HEK293 (cell line): ENCODE measurements at regions not wholly inside any gene's neighbourhood (a gene's known extent, or its start where the extent isn't known, plus 50 kb on each side); places are given as distances from the start of the nearest gene placed in this dataset.

Source experiments
- CTCF ChIA-PET: fragments of 350-600 bp; formaldehyde crosslinking; extraction: SDS; loops from one replicate; lab custom pipeline; 2021; ENCODE audit warnings: antibody characterized with exemption; lab: Yijun Ruan, JAX
- POLR2A ChIA-PET: fragments of 300-600 bp; formaldehyde crosslinking; extraction: SDS; loops from one replicate; lab custom pipeline; 2020; ENCODE audit warnings: antibody characterized with exemption, inconsistent platforms; lab: Yijun Ruan, JAX
- H3K27ac ChIP-seq: fragments of 200-500 bp; sonication (Bioruptor generic); 2 replicates; pipeline ENCODE4 v1.5.1; 2014; ENCODE audit warnings: low read depth, low read length, control low read depth, inconsistent platforms; ENCODE audit errors: extremely low read depth
- H3K36me3 ChIP-seq, 2 experiments: fragments of 200-500 bp in 1 of 2; sonication (Bioruptor generic) in 1 of 2; 1 replicate in 1 of 2; 2 replicates in 1 of 2; pipeline ENCODE4 v1.5.1; 2014 to 2017; ENCODE audit warnings: inconsistent platforms in 2 of 2, low read length in 2 of 2; ENCODE audit not compliant: control insufficient read depth in 2 of 2, insufficient read depth in 1 of 2
- H3K4me1 ChIP-seq: fragments of 200-500 bp; sonication (Bioruptor generic); 2 replicates; pipeline ENCODE4 v1.5.1; 2014; ENCODE audit warnings: mild to moderate bottlenecking, low read length, inconsistent platforms; ENCODE audit not compliant: control insufficient read depth, insufficient read depth
- H3K4me3 ChIP-seq: 2 replicates; pipeline ENCODE4 v1.5.1; 2011; ENCODE audit warnings: low read depth, mild to moderate bottlenecking, control low read depth, low read length, moderate library complexity
- H3K9me3 ChIP-seq: fragments of 200-500 bp; sonication (Bioruptor generic); 2 replicates; pipeline ENCODE4 v1.5.1; 2014; ENCODE audit warnings: low read depth, low read length, inconsistent platforms; ENCODE audit not compliant: control insufficient read depth, insufficient read depth
- OVOL3 ChIP-seq: fragments of 450-650 bp; formaldehyde crosslinking; IDR thresholded peaks from 2 replicates; pipeline ENCODE4 v1.5.1; 2016; ENCODE audit warnings: missing biosample characterization, missing genetic modification characterization
- PRDM1 ChIP-seq: fragments of 450-650 bp; formaldehyde crosslinking; IDR thresholded peaks from 2 replicates; pipeline ENCODE4; 2016; ENCODE audit warnings: missing biosample characterization, missing genetic modification characterization
- SCRT1 ChIP-seq: fragments of 450-650 bp; formaldehyde crosslinking; IDR thresholded peaks from 2 replicates; pipeline ENCODE4 v1.5.1; 2016; ENCODE audit warnings: missing biosample characterization, missing genetic modification characterization, borderline replicate concordance
- SCRT2 ChIP-seq: fragments of 450-650 bp; formaldehyde crosslinking; IDR thresholded peaks from 2 replicates; pipeline ENCODE4 v1.5.1; 2016; ENCODE audit warnings: missing biosample characterization, missing genetic modification characterization
- TRIM28 ChIP-seq: IDR thresholded peaks from 2 replicates; pipeline ENCODE4 v1.6.1; 2011; ENCODE audit warnings: low read length, control low read depth, borderline replicate concordance
- YY2 ChIP-seq: fragments of 450-650 bp; formaldehyde crosslinking; IDR thresholded peaks from 2 replicates; pipeline ENCODE4 v1.5.1; 2016; ENCODE audit warnings: missing biosample characterization, missing genetic modification characterization
- ZNF10 ChIP-seq: fragments of 450-650 bp; formaldehyde crosslinking; IDR thresholded peaks from 2 replicates; pipeline ENCODE4 v1.5.1; 2017; ENCODE audit warnings: missing biosample characterization, missing genetic modification characterization
- ZNF248 ChIP-seq: fragments of 450-650 bp; formaldehyde crosslinking; IDR thresholded peaks from 2 replicates; pipeline ENCODE4 v1.5.1; 2017; ENCODE audit warnings: missing biosample characterization, missing genetic modification characterization
- ZNF335 ChIP-seq: fragments of 450-650 bp; formaldehyde crosslinking; conservative IDR thresholded peaks from 2 replicates; pipeline ENCODE4 v1.5.1; 2016; ENCODE audit warnings: missing biosample characterization, missing genetic modification characterization
- ZNF341 ChIP-seq: fragments of 450-650 bp; formaldehyde crosslinking; IDR thresholded peaks from 2 replicates; pipeline ENCODE4; 2016; ENCODE audit warnings: low read depth, missing biosample characterization, missing genetic modification characterization
- ZNF354C ChIP-seq: fragments of 450-650 bp; formaldehyde crosslinking; IDR thresholded peaks from 2 replicates; pipeline ENCODE4 v1.5.1; 2016; ENCODE audit warnings: missing biosample characterization, missing genetic modification characterization, low read depth, borderline replicate concordance
- ZNF513 ChIP-seq: fragments of 450-650 bp; IDR thresholded peaks from 2 replicates; pipeline ENCODE4 v1.5.1; 2018; ENCODE audit warnings: missing biosample characterization, missing genetic modification characterization
- ZNF530 ChIP-seq: fragments of 450-650 bp; formaldehyde crosslinking; IDR thresholded peaks from 2 replicates; pipeline ENCODE4 v1.5.1; 2016; ENCODE audit warnings: low read depth, missing biosample characterization, missing genetic modification characterization
- ZNF555 ChIP-seq: fragments of 450-650 bp; formaldehyde crosslinking; conservative IDR thresholded peaks from 2 replicates; pipeline ENCODE4 v1.5.1; 2017; ENCODE audit warnings: missing biosample characterization, mild to moderate bottlenecking, missing genetic modification characterization, inconsistent platforms
- ZNF561 ChIP-seq: fragments of 450-650 bp; IDR thresholded peaks from 2 replicates; pipeline ENCODE4 v1.5.1; 2018; ENCODE audit warnings: missing biosample characterization, missing genetic modification characterization, borderline replicate concordance
- ZNF571 ChIP-seq: fragments of 450-650 bp; formaldehyde crosslinking; IDR thresholded peaks from 2 replicates; pipeline ENCODE4 v1.5.0; 2017; ENCODE audit warnings: missing biosample characterization, missing genetic modification characterization
- ZNF623 ChIP-seq: fragments of 450-650 bp; formaldehyde crosslinking; IDR thresholded peaks from 2 replicates; pipeline ENCODE4 v1.5.1; 2016; ENCODE audit warnings: missing biosample characterization, missing genetic modification characterization
- ZNF645 ChIP-seq: fragments of 450-650 bp; formaldehyde crosslinking; IDR thresholded peaks from 2 replicates; pipeline ENCODE4; 2016; ENCODE audit warnings: missing biosample characterization, missing genetic modification characterization
- ZNF658 ChIP-seq: fragments of 450-650 bp; formaldehyde crosslinking; IDR thresholded peaks from 2 replicates; pipeline ENCODE4; 2016; ENCODE audit warnings: missing biosample characterization, missing genetic modification characterization
- ZNF664 ChIP-seq: fragments of 450-650 bp; formaldehyde crosslinking; IDR thresholded peaks from 2 replicates; pipeline ENCODE4 v1.5.1; 2016; ENCODE audit warnings: missing biosample characterization, missing genetic modification characterization
- ZNF701 ChIP-seq: fragments of 450-650 bp; formaldehyde crosslinking; IDR thresholded peaks from 2 replicates; pipeline ENCODE4 v1.5.1; 2016; ENCODE audit warnings: missing biosample characterization, missing genetic modification characterization
- ZNF76 ChIP-seq: fragments of 450-650 bp; formaldehyde crosslinking; IDR thresholded peaks from 2 replicates; pipeline ENCODE4; 2016; ENCODE audit warnings: low read depth, missing biosample characterization, missing genetic modification characterization, borderline replicate concordance
- ZNF776 ChIP-seq: fragments of 450-650 bp; formaldehyde crosslinking; IDR thresholded peaks from 2 replicates; pipeline ENCODE4 v1.5.0; 2017; ENCODE audit warnings: missing biosample characterization, missing genetic modification characterization, borderline replicate concordance
- ZNF785 ChIP-seq: fragments of 450-650 bp; formaldehyde crosslinking; IDR thresholded peaks from 2 replicates; pipeline ENCODE4 v1.5.1; 2016; ENCODE audit warnings: missing biosample characterization, missing genetic modification characterization
- ZSCAN16 ChIP-seq: fragments of 450-650 bp; formaldehyde crosslinking; IDR thresholded peaks from 2 replicates; pipeline ENCODE4 v1.5.1; 2016; ENCODE audit warnings: missing biosample characterization, missing genetic modification characterization
- TF ChIP-seq, protein P1 (sequence below): fragments of 450-650 bp; formaldehyde crosslinking; IDR thresholded peaks from 2 replicates; pipeline ENCODE4 v1.5.1; 2017; ENCODE audit warnings: missing biosample characterization, missing genetic modification characterization
- TF ChIP-seq, protein P2 (sequence below): fragments of 450-650 bp; formaldehyde crosslinking; IDR thresholded peaks from 2 replicates; pipeline ENCODE4 v1.5.1; 2016; ENCODE audit warnings: missing biosample characterization, missing genetic modification characterization

DNA sequence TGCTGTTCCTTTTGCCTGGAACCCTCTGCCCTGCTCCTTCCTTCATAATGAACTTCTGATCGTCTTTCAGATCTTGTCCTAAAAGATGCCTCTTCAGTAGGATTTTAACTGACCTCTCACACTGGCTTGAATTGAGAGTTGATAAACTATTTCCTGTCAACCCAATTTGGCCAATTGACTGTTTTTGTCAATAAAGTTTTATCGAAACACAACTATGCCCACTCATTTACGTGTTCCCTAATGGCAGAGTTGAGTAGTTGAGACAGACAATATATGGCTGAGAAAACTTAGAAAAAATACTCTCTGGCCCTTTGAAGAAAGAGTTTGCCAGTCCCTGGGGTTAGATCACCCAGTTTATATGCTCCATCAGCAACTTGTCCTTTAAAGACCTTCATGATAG, 171.7 kb upstream of the TBX3 start:
- POLR2A ChIA-PET, result no interaction called here
- Histone ChIP-seq H3K4me3 (no peak overlapping the region), H3K9me3 (no peaks in the 10 kb centered on the region)
- no peak for TF ChIP-seq OVOL3 (tag by site-specific recombination)
- TF ChIP-seq ZNF645 (tag by site-specific recombination), result no peak
- TF ChIP-seq YY2 (tag by site-specific recombination), result no peak
- TF ChIP-seq ZNF658 (tag by site-specific recombination), result no peak
- TF ChIP-seq ZNF623 (tag by site-specific recombination), result no peak
- TF ChIP-seq ZNF341, result no peak
- no peak for TF ChIP-seq ZNF701
- no peak for TF ChIP-seq ZNF561 (tag by site-specific recombination)
- TF ChIP-seq SCRT1 (tag by site-specific recombination), result no peak
- no peak for TF ChIP-seq TRIM28
- TF ChIP-seq, all 188 proteins: peak for 0
- Histone ChIP-seq H3K4me1 (no peaks in the 10 kb centered on the region), H3K27ac (no peak overlapping the region), H3K36me3 (no peaks in the 10 kb centered on the region)
- CTCF ChIA-PET, result no interaction called here

GRCh38 chr12:114852976-114853529, 169.1 kb upstream of the TBX3 start:
- Histone ChIP-seq H3K4me3 (no peak overlapping the region), H3K36me3 (no peaks in the 10 kb centered on the region), H3K4me1 (no peaks in the 10 kb centered on the region), H3K9me3 (no peaks in the 10 kb centered on the region), H3K27ac (no peak overlapping the region)
- ChIA-PET CTCF (no interaction called here), POLR2A (no interaction called here)
- TF ChIP-seq ZNF785 (tag by site-specific recombination), result no peak
- TF ChIP-seq, protein P1, sequence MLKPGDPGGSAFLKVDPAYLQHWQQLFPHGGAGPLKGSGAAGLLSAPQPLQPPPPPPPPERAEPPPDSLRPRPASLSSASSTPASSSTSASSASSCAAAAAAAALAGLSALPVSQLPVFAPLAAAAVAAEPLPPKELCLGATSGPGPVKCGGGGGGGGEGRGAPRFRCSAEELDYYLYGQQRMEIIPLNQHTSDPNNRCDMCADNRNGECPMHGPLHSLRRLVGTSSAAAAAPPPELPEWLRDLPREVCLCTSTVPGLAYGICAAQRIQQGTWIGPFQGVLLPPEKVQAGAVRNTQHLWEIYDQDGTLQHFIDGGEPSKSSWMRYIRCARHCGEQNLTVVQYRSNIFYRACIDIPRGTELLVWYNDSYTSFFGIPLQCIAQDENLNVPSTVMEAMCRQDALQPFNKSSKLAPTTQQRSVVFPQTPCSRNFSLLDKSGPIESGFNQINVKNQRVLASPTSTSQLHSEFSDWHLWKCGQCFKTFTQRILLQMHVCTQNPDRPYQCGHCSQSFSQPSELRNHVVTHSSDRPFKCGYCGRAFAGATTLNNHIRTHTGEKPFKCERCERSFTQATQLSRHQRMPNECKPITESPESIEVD (tag by site-specific recombination), result no peak
- TF ChIP-seq ZNF776, result no peak
- no peak for TF ChIP-seq ZSCAN16 (tag by site-specific recombination)
- TF ChIP-seq ZNF354C (tag by site-specific recombination), result no peak
- no peak for TF ChIP-seq ZNF513 (tag by site-specific recombination)

- Histone ChIP-seq H3K36me3 (no peaks in the 10 kb centered on the region), H3K4me1 (no peaks in the 10 kb centered on the region), H3K4me3 (no peak overlapping the region), H3K27ac (no peak overlapping the region), H3K9me3 (no peaks in the 10 kb centered on the region)
- ChIA-PET CTCF (no interaction called here), POLR2A (no interaction called here)
- TF ChIP-seq ZNF513 (tag by site-specific recombination) (no peak), ZNF555 (no peak), PRDM1 (tag by site-specific recombination) (no peak), ZNF10 (tag by site-specific recombination) (no peak), ZNF530 (tag by site-specific recombination) (no peak), ZNF76 (tag by site-specific recombination) (no peak), TRIM28 (no peak), SCRT2 (tag by site-specific recombination) (no peak), ZNF664 (tag by site-specific recombination) (no peak), OVOL3 (tag by site-specific recombination) (no peak), ZNF248 (tag by site-specific recombination) (no peak), ZNF571 (no peak), ZNF335 (tag by site-specific recombination) (no peak)
- TF ChIP-seq, protein P2, sequence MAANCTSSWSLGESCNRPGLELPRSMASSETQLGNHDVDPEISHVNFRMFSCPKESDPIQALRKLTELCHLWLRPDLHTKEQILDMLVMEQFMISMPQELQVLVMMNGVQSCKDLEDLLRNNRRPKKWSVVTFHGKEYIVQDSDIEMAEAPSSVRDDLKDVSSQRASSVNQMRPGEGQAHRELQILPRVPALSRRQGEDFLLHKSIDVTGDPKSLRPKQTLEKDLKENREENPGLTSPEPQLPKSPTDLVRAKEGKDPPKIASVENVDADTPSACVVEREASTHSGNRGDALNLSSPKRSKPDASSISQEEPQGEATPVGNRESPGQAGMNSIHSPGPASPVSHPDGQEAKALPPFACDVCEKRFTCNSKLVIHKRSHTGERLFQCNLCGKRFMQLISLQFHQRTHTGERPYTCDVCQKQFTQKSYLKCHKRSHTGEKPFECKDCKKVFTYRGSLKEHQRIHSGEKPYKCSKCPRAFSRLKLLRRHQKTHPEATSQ, result no peak
These were observed 168.0 kb upstream of the TBX3 start for GRCh38 chr12:114851981-114852380.
